ENCODE measurements at regions not wholly inside any gene's neighbourhood (a gene's known extent, or its start where the extent isn't known, plus 50 kb on each side); places are given as distances from the start of the nearest gene placed in this dataset.

DNA sequence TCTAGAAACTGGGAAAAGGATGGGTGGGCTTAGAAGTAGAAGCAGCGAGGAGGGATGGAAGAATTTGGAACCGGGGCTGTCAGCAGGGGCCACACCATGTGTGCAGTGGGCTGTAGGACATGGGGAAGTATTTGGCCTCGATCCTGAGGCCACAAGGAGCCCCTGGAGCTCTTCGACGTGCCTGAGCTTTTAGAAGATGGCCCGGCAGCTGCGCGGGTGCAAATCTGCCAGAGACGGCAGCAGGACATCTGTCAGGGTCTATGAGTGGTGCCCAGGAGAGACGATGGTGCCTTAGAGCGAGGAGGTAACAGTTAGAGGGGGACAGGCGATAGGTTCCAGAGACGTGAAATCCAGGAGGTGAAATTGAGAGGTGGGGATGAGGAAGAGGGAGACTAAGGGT is 321.1 kb downstream of the UACA start:
- H4K5ac ChIP-seq (ENCODE audit: low read depth, low read length) = no peak overlapping the region
- POLR2A ChIA-PET (ENCODE audit: unreplicated experiment) = no interaction called here
- H3K27ac ChIP-seq (ENCODE audit: insufficient read depth, low read length) = no peak overlapping the region
- ATAC-seq (ENCODE audit: low read depth) = no peak
- no peaks in the 10 kb centered on the region for H3K9me3 ChIP-seq (ENCODE audit: control insufficient read depth, insufficient read depth, low read length)
- in situ Hi-C loops (cut with MboI; ENCODE audit: low sequenced_read_pairs) (no loop called here), dilution Hi-C loops (cut with HindIII; ENCODE audit: low sequenced_read_pairs, unreplicated experiment) (no loop called here), intact Hi-C loops (cut with micrococcal nuclease) (no loop called here)
- H3K14ac ChIP-seq (replicated peaks; ENCODE audit: low read depth, low read length) = no peak overlapping the region
- peaks cover 80% of the 10 kb centered on the region for H3K27me3 ChIP-seq (ENCODE audit: control insufficient read depth, insufficient read depth, low read length)
- no peak overlapping the region for H2BK120ac ChIP-seq (ENCODE audit: low read depth, low read length)
- H2AFZ ChIP-seq (replicated peaks; ENCODE audit: low read length, poor library complexity) = no peak overlapping the region
- no peak overlapping the region for H3K4me3 ChIP-seq (ENCODE audit: insufficient read depth, low read depth, low read length)
- no peak overlapping the region for H3K4me2 ChIP-seq (ENCODE audit: low read depth, low read length)
- H2BK5ac ChIP-seq (ENCODE audit: low read depth, low read length, poor library complexity, severe bottlenecking) = no peak overlapping the region
- TF ChIP-seq RAD21 (IDR thresholded peaks at IDR 0.05; ENCODE audit: low read length) = no peak
- no peak for TF ChIP-seq CHD1 (IDR thresholded peaks at IDR 0.05; ENCODE audit: low read depth, low read length)
- no peak for TF ChIP-seq MAZ (IDR thresholded peaks at IDR 0.05; ENCODE audit: borderline replicate concordance, low read depth, low read length)
- TF ChIP-seq, protein P1, sequence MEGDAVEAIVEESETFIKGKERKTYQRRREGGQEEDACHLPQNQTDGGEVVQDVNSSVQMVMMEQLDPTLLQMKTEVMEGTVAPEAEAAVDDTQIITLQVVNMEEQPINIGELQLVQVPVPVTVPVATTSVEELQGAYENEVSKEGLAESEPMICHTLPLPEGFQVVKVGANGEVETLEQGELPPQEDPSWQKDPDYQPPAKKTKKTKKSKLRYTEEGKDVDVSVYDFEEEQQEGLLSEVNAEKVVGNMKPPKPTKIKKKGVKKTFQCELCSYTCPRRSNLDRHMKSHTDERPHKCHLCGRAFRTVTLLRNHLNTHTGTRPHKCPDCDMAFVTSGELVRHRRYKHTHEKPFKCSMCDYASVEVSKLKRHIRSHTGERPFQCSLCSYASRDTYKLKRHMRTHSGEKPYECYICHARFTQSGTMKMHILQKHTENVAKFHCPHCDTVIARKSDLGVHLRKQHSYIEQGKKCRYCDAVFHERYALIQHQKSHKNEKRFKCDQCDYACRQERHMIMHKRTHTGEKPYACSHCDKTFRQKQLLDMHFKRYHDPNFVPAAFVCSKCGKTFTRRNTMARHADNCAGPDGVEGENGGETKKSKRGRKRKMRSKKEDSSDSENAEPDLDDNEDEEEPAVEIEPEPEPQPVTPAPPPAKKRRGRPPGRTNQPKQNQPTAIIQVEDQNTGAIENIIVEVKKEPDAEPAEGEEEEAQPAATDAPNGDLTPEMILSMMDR (conservative IDR thresholded peaks at IDR 0.05; ENCODE audit: low read depth, low read length) = no peak
- TF ChIP-seq NFE2L2 (IDR thresholded peaks at IDR 0.05; ENCODE audit: low read depth, low read length) = no peak
- TF ChIP-seq MXI1 (IDR thresholded peaks at IDR 0.05; ENCODE audit: borderline replicate concordance, low read depth, low read length) = no peak
- no peak for TF ChIP-seq MAFK (IDR thresholded peaks at IDR 0.05; ENCODE audit: low read depth, low read length)
- TF ChIP-seq SMC3 (IDR thresholded peaks at IDR 0.05; ENCODE audit: low read depth, low read length) = no peak
- no peak for TF ChIP-seq POLR2A (IDR thresholded peaks at IDR 0.05; ENCODE audit: low read depth, low read length)
- no peak for TF ChIP-seq BHLHE40 (IDR thresholded peaks at IDR 0.05; ENCODE audit: low read depth, low read length)
- TF ChIP-seq RCOR1 (IDR thresholded peaks at IDR 0.05; ENCODE audit: insufficient replicate concordance, low read length) = no peak
- TF ChIP-seq FOS (IDR thresholded peaks at IDR 0.05; ENCODE audit: low read depth, low read length) = no peak
- no peak for TF ChIP-seq RFX5 (IDR thresholded peaks at IDR 0.05; ENCODE audit: low read depth, low read length)
- TF ChIP-seq, protein P2, sequence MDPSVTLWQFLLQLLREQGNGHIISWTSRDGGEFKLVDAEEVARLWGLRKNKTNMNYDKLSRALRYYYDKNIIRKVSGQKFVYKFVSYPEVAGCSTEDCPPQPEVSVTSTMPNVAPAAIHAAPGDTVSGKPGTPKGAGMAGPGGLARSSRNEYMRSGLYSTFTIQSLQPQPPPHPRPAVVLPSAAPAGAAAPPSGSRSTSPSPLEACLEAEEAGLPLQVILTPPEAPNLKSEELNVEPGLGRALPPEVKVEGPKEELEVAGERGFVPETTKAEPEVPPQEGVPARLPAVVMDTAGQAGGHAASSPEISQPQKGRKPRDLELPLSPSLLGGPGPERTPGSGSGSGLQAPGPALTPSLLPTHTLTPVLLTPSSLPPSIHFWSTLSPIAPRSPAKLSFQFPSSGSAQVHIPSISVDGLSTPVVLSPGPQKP (IDR thresholded peaks at IDR 0.05; ENCODE audit: borderline replicate concordance, low read depth, low read length) = no peak
- TF ChIP-seq CEBPB (IDR thresholded peaks at IDR 0.05; ENCODE audit: low read depth, low read length) = no peak
- TF ChIP-seq, protein P3, sequence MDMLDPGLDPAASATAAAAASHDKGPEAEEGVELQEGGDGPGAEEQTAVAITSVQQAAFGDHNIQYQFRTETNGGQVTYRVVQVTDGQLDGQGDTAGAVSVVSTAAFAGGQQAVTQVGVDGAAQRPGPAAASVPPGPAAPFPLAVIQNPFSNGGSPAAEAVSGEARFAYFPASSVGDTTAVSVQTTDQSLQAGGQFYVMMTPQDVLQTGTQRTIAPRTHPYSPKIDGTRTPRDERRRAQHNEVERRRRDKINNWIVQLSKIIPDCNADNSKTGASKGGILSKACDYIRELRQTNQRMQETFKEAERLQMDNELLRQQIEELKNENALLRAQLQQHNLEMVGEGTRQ (IDR thresholded peaks at IDR 0.05; ENCODE audit: low read depth, low read length) = no peak
- WGBS, 2 experiments (ENCODE audit: extremely low coverage in 2 of 2, insufficient read length in 1 of 2) = 80% methylated on average over 10 of the region's 13 CpGs; no CpG with 5 or more reads in 1 of the 2 experiments
- H2AK9ac ChIP-seq (replicated peaks; ENCODE audit: low read depth, low read length, poor library complexity) = no peak overlapping the region
- CTCF ChIA-PET = interaction anchor here (1.4 kb wide), 1 partner anchor 25 kb away, joined by 3 read pairs; no protein-coding TSS in a partner anchor
- no peak overlapping the region for H4K91ac ChIP-seq (ENCODE audit: insufficient read depth, low read depth, low read length)
- H2AK5ac ChIP-seq (ENCODE audit: low read depth, low read length) = no peak overlapping the region
- BruUV-seq (replicated peaks) = no TSS peak
- H4K20me1 ChIP-seq (ENCODE audit: insufficient read depth, low read length) = no peaks in the 10 kb centered on the region
- H4K8ac ChIP-seq (ENCODE audit: low read depth in 2 of 2, low read length in 2 of 2) = no peak overlapping the region
- H3K79me1 ChIP-seq (ENCODE audit: low read depth in 1 of 2, low read length in 2 of 2) = no peaks in the 10 kb centered on the region
- H3K4ac ChIP-seq (ENCODE audit: low read depth, low read length) = no peak overlapping the region
- no peaks in the 10 kb centered on the region for H3K4me1 ChIP-seq (ENCODE audit: control insufficient read depth, insufficient read depth, low read length)
- no peak overlapping the region for H3K18ac ChIP-seq (ENCODE audit: low read depth, low read length)
- no peak for DNase-seq
- H3K36me3 ChIP-seq (ENCODE audit: control insufficient read depth, insufficient read depth, low read length) = no peaks in the 10 kb centered on the region
- no peak overlapping the region for H3K9ac ChIP-seq (ENCODE audit: low read depth, low read length)
- H3K56ac ChIP-seq (ENCODE audit: extremely low read depth, insufficient read depth, low read length) = no peak overlapping the region
- H3K9me1 ChIP-seq (ENCODE audit: insufficient read depth, low read length) = peaks cover 3% of the 10 kb centered on the region; the same call in 1 of the 2 replicates
- no peak overlapping the region for H2BK15ac ChIP-seq (ENCODE audit: low read depth, low read length)
- H2BK20ac ChIP-seq (ENCODE audit: low read depth, low read length) = no peak overlapping the region
- no peak overlapping the region for H3K23ac ChIP-seq (ENCODE audit: low read depth, low read length)
